SK-N-SH treated with all-trans-retinoic acid at 6 μM for 48 hours (cell line): ENCODE measurements at regions not wholly inside any gene's neighbourhood (a gene's known extent, or its start where the extent isn't known, plus 50 kb on each side); places are given as distances from the start of the nearest gene placed in this dataset.

Source experiments
- ATAC-seq: fragments of 200-7000 bp; cut with Tn5 transposase; 3 replicates; pipeline ENCODE4 v1.9.1; 2020; ENCODE audit warnings: mild to moderate bottlenecking, moderate library complexity
- ARNTL ChIP-seq: fragments of 450-650 bp; formaldehyde crosslinking; IDR thresholded peaks from 2 replicates; pipeline ENCODE4 v1.5.0; 2020; ENCODE audit warnings: low read depth, mild to moderate bottlenecking, moderate library complexity, borderline replicate concordance
- BACH2 ChIP-seq: fragments of 250-450 bp; sonication (Bioruptor Pico); IDR thresholded peaks from 2 replicates; pipeline ENCODE4 v1.9.0; 2021; ENCODE audit warnings: mild to moderate bottlenecking, borderline replicate concordance
- ESRRG ChIP-seq: fragments of 250-450 bp; sonication (Bioruptor Pico); IDR thresholded peaks from 2 replicates; pipeline ENCODE4 v1.6.1; 2021; ENCODE audit warnings: mild to moderate bottlenecking
- ISL1 ChIP-seq: fragments of 250-450 bp; sonication (Bioruptor Pico); IDR thresholded peaks from 2 replicates; pipeline ENCODE4 v2.1.2; 2022; ENCODE audit warnings: mild to moderate bottlenecking, moderate library complexity
- OSR1 ChIP-seq: fragments of 250-450 bp; sonication (Bioruptor Pico); IDR thresholded peaks from 2 replicates; pipeline ENCODE4 v1.8.0; 2022; ENCODE audit warnings: moderate library complexity, mild to moderate bottlenecking, inconsistent platforms
- TCF4 ChIP-seq: fragments of 250-450 bp; sonication (Bioruptor Pico); IDR thresholded peaks from 2 replicates; pipeline ENCODE4 v1.8.0; 2021; ENCODE audit warnings: mild to moderate bottlenecking, moderate library complexity, borderline replicate concordance
- TOX ChIP-seq: fragments of 250-450 bp; sonication (Bioruptor Pico); IDR thresholded peaks from 2 replicates; pipeline ENCODE4 v1.8.0; 2021; ENCODE audit warnings: mild to moderate bottlenecking, moderate library complexity, borderline replicate concordance
- ZC3H10 ChIP-seq: fragments of 250-450 bp; sonication (Bioruptor Pico); IDR thresholded peaks from 2 replicates; pipeline ENCODE4 v1.5.1; 2021; ENCODE audit warnings: mild to moderate bottlenecking, moderate library complexity
- ZFP30 ChIP-seq: fragments of 450-650 bp; formaldehyde crosslinking; IDR thresholded peaks from 2 replicates; pipeline ENCODE4 v1.5.0; 2022; ENCODE audit warnings: mild to moderate bottlenecking, moderate library complexity
- TF ChIP-seq, protein P1 (sequence below): fragments of 250-450 bp; sonication (Bioruptor Pico); IDR thresholded peaks from 2 replicates; pipeline ENCODE4 v1.8.0; 2021; ENCODE audit warnings: low read depth, mild to moderate bottlenecking, moderate library complexity, borderline replicate concordance
- TF ChIP-seq, protein P2 (sequence below): fragments of 250-450 bp; sonication (Bioruptor Pico); IDR thresholded peaks from 2 replicates; pipeline ENCODE4 v1.5.1; 2020; ENCODE audit warnings: low read depth, mild to moderate bottlenecking, moderate library complexity
- TF ChIP-seq, protein P3 (sequence below): fragments of 250-450 bp; sonication (Bioruptor Pico); IDR thresholded peaks from 2 replicates; pipeline ENCODE4 v1.8.0; 2020; ENCODE audit warnings: mild to moderate bottlenecking, moderate library complexity, borderline replicate concordance

DNA sequence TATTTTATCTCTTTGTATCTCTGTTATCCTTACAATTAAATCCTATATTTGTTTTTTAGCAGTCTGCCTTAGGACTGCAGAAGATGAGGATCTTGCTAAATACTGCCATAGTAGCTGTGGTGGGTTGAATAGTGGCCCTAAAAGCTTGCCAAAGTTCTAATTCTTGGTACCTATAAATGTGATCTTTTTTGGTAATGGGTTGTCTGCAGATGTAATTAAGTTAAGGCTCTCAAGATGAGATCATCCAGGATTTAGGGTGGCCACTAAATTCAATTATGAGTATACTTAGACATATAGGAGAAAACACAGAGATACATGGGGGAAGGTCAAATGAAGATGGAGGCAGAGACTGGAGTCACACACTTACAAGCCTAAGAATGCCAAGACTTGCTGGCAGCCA lies 1753.7 kb downstream of the RPA4 start:
- TF ChIP-seq, protein P1, sequence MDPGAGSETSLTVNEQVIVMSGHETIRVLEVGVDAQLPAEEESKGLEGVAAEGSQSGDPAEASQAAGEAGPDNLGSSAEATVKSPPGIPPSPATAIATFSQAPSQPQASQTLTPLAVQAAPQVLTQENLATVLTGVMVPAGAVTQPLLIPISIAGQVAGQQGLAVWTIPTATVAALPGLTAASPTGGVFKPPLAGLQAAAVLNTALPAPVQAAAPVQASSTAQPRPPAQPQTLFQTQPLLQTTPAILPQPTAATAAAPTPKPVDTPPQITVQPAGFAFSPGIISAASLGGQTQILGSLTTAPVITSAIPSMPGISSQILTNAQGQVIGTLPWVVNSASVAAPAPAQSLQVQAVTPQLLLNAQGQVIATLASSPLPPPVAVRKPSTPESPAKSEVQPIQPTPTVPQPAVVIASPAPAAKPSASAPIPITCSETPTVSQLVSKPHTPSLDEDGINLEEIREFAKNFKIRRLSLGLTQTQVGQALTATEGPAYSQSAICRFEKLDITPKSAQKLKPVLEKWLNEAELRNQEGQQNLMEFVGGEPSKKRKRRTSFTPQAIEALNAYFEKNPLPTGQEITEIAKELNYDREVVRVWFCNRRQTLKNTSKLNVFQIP (CRISPR knock-in tag): no peak
- no peak for TF ChIP-seq ISL1 (CRISPR knock-in tag)
- no peak for TF ChIP-seq OSR1 (CRISPR knock-in tag)
- TF ChIP-seq ESRRG (CRISPR knock-in tag): no peak
- TF ChIP-seq ZFP30 (CRISPR knock-in tag): no peak
- no peak for TF ChIP-seq TCF4 (CRISPR knock-in tag)
- TF ChIP-seq, protein P2, sequence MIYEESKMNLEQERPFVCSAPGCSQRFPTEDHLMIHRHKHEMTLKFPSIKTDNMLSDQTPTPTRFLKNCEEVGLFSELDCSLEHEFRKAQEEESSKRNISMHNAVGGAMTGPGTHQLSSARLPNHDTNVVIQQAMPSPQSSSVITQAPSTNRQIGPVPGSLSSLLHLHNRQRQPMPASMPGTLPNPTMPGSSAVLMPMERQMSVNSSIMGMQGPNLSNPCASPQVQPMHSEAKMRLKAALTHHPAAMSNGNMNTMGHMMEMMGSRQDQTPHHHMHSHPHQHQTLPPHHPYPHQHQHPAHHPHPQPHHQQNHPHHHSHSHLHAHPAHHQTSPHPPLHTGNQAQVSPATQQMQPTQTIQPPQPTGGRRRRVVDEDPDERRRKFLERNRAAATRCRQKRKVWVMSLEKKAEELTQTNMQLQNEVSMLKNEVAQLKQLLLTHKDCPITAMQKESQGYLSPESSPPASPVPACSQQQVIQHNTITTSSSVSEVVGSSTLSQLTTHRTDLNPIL: no peak
- TF ChIP-seq ARNTL (CRISPR knock-in tag): no peak
- no peak for TF ChIP-seq ZC3H10 (CRISPR knock-in tag)
- no peak for ATAC-seq

DNA sequence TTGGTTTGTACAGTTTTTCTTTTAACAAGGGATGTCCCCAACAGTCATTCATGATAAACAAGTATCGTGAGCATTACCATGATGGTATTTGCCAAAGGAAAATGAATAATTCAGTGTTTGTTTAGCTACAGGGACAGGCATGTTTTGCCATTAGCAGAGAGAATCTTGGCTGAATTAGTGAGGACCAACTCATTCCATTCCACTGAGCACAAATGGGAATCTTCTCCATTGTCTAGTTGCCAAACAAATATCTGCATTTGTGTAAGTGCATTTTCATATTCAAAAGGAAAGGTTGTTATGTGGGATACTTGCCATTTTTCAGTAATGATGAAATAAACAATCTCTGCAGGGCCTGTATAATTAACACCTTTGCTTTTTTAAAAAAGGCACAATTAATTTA lies 1762.6 kb downstream of the RPA4 start:
- TF ChIP-seq BACH2 (CRISPR knock-in tag): no peak
- no peak for ATAC-seq

DNA sequence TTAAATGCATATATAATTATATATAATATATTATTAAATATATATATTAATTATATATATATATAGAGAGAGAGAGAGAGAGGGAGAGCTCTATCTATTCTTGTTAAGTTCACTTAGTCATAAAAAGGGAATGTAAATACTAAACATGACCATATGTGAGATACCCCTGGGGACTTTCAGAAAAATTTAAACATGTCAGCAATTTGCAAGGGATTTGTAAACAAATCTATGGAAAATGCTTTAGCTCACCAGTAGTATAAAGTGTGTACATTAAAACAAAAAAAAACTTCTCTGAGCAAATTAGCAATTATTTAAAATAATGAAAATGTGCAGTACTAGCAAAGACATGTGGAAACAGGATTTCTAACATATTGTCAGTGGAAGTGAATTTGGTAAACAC lies 1755.5 kb downstream of the PCDH19 start:
- TF ChIP-seq, protein P3, sequence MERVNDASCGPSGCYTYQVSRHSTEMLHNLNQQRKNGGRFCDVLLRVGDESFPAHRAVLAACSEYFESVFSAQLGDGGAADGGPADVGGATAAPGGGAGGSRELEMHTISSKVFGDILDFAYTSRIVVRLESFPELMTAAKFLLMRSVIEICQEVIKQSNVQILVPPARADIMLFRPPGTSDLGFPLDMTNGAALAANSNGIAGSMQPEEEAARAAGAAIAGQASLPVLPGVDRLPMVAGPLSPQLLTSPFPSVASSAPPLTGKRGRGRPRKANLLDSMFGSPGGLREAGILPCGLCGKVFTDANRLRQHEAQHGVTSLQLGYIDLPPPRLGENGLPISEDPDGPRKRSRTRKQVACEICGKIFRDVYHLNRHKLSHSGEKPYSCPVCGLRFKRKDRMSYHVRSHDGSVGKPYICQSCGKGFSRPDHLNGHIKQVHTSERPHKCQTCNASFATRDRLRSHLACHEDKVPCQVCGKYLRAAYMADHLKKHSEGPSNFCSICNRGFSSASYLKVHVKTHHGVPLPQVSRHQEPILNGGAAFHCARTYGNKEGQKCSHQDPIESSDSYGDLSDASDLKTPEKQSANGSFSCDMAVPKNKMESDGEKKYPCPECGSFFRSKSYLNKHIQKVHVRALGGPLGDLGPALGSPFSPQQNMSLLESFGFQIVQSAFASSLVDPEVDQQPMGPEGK: no peak
- TF ChIP-seq TOX (CRISPR knock-in tag): no peak
- ATAC-seq: no peak
